Kidney epithelial cell (primary cell): ENCODE measurements at regions not wholly inside any gene's neighbourhood (a gene's known extent, or its start where the extent isn't known, plus 50 kb on each side); places are given as distances from the start of the nearest gene placed in this dataset.

Source experiments
- DNase-seq: peaks from one replicate; pipeline ENCODE4 v3.0.0-alpha.2; 2010; ENCODE audit warnings: low read depth
- H3K27me3 ChIP-seq: 2 replicates; pipeline ENCODE4 v1.6.0; 2011; ENCODE audit warnings: low read length; ENCODE audit not compliant: control insufficient read depth, insufficient read depth
- H3K36me3 ChIP-seq: 2 replicates; pipeline ENCODE4 v1.5.1; 2011; ENCODE audit warnings: low read length; ENCODE audit not compliant: control insufficient read depth, insufficient read depth
- H3K4me3 ChIP-seq: 2 replicates; pipeline ENCODE4 v1.5.1; 2011; ENCODE audit warnings: low read depth, mild to moderate bottlenecking, control low read depth, low read length
- TF ChIP-seq, protein P1 (sequence below): IDR thresholded peaks from 2 replicates; pipeline ENCODE4 v1.5.1; 2011; ENCODE audit warnings: mild to moderate bottlenecking, moderate library complexity, low read length, control low read depth, inconsistent platforms; ENCODE audit not compliant: insufficient read depth, poor library complexity, severe bottlenecking

DNA sequence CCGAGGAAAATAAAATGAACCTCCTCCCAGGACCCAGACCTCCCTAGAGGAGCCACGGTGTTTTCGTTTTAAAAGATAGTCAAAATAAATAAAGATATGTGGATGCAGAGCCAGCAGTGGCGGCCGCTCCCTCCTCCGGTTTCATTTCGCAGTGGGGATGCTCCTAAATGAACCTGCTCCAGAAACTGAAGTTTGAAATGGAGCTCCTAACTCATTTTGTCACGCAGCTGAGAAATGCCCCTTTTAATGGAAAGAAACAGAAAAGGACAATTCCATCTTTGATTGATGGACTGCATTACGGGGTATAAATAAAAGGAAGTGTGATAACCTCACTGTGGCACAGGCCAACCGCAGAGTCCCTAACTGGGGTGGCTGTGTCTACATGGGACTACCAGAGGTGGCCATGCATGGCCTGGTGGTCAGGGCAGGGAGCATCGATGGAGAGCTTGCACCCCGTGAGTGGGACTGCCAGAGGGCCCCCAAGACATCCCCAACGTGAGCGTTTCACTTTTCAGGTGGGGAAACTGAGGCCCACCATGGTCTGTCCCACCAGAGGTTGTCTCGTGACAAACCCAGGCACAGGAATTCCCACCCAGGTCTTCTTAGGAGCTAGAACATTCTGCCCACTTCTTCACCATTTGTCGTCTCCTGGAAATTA lies 426.6 kb downstream of the BRD1 start:
- no peaks in the 10 kb centered on the region for H3K36me3 ChIP-seq
- TF ChIP-seq, protein P1, sequence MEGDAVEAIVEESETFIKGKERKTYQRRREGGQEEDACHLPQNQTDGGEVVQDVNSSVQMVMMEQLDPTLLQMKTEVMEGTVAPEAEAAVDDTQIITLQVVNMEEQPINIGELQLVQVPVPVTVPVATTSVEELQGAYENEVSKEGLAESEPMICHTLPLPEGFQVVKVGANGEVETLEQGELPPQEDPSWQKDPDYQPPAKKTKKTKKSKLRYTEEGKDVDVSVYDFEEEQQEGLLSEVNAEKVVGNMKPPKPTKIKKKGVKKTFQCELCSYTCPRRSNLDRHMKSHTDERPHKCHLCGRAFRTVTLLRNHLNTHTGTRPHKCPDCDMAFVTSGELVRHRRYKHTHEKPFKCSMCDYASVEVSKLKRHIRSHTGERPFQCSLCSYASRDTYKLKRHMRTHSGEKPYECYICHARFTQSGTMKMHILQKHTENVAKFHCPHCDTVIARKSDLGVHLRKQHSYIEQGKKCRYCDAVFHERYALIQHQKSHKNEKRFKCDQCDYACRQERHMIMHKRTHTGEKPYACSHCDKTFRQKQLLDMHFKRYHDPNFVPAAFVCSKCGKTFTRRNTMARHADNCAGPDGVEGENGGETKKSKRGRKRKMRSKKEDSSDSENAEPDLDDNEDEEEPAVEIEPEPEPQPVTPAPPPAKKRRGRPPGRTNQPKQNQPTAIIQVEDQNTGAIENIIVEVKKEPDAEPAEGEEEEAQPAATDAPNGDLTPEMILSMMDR: no peak
- H3K4me3 ChIP-seq: no peak overlapping the region
- DNase-seq: no peak
- no peaks in the 10 kb centered on the region for H3K27me3 ChIP-seq

- TF ChIP-seq, protein P1: no peak
- Histone ChIP-seq H3K4me3 (no peak overlapping the region), H3K27me3 (no peaks in the 10 kb centered on the region), H3K36me3 (no peaks in the 10 kb centered on the region)
- no peak for DNase-seq
Observed at GRCh38 chr22:49400136-49400940, 427.3 kb downstream of the BRD1 start.

GRCh38 chr22:49398646-49399045 lies 429.0 kb downstream of the BRD1 start:
- Histone ChIP-seq H3K4me3 (no peak overlapping the region), H3K27me3 (no peaks in the 10 kb centered on the region), H3K36me3 (no peaks in the 10 kb centered on the region)
- TF ChIP-seq, protein P1: no peak
- no peak for DNase-seq

DNA sequence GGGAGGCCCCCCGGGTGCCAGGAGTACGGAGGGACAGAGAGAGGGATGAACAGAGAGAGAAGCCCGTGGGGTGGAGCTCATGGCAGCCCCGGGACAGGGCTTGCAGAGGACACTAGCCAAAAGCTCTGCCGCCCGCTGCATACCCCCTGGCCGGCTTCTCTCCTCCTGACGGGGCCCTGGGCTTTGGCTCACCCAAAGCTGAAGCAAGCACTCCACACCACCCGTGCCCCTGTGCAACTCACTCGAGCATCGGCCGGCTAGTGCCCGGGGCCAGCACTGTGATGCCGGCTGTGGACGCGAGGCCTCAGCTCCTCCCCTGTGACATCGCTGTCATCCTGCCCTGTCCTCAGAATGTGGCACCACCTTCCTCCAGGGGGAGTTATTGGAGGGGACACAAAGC lies 429.6 kb downstream of the BRD1 start:
- Histone ChIP-seq H3K36me3 (no peaks in the 10 kb centered on the region), H3K27me3 (no peaks in the 10 kb centered on the region), H3K4me3 (no peak overlapping the region)
- no peak for DNase-seq
- TF ChIP-seq, protein P1: no peak

DNA sequence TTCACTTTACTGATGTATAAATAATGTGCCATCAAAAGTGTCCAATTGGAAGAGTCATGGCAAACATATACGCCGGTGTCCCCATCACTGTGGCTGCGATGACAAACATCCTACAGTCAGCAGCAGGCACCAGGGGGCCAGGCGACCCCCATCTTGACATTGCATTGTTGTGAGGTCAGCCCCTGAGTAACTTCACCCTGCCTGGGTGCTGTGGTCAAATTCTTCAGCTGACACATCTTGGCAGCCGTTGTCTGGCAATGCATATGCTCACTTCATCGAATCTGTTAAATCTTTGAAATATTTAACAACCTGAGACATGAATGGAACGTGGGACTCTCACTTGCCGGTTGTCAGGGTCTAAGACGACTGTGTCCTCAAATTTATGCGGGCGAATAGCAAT lies 430.9 kb downstream of the BRD1 start:
- H3K27me3 ChIP-seq: no peaks in the 10 kb centered on the region
- H3K36me3 ChIP-seq: no peaks in the 10 kb centered on the region
- TF ChIP-seq, protein P1: no peak
- H3K4me3 ChIP-seq: no peak overlapping the region
- no peak for DNase-seq
